ENCODE measurements at regions not wholly inside any gene's neighbourhood (a gene's known extent, or its start where the extent isn't known, plus 50 kb on each side); places are given as distances from the start of the nearest gene placed in this dataset.

DNA sequence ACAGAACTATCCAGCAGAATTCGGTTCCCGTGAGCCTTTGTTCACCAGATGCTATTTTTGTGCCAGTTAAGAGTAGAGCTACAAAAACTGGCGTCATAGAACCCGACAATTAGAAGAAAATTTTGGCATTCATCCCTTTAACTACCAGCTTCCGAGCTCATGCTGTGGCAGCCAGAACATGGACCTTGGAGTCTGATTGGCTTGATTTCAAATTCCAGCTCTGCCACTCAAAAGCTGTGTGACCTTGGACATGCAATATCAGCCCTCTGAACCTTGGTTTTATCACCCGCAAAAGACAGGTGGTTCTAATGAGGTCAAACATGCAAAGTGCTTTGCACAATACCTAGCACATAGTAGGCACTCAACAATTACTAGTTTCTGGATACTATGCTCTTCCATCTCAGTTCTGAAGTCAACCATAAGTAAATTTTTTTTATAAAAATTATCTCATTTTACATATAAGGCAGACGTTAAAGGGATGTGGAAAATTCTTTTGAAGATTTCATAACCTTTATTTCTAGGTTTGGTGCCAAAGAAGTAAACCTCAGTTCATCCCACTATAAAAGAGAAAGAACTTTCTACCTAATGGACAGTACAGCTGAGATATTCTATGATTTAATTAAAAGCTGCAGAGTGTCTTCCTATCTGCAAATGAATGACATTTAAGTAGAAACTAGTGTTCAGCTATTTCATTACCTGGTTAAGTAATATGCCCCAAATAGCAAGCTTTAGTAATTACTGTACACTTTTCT lies 331.5 kb downstream of the HAPSTR1 start:
- Histone ChIP-seq H3K36me3 (ENCODE audit: insufficient read depth, low read length) (no peaks in the 10 kb centered on the region), H3K79me2 (ENCODE audit: insufficient read depth, low read length) (no peaks in the 10 kb centered on the region), H4K20me1 (ENCODE audit: insufficient read depth, low read length) (no peaks in the 10 kb centered on the region)

GRCh38 chr16:9425236-9425635 lies 333.8 kb downstream of the HAPSTR1 start:
- TF ChIP-seq EZH2 (IDR thresholded peaks at IDR 0.05; ENCODE audit: borderline replicate concordance, low read length) (no peak), CTCF (IDR thresholded peaks at IDR 0.05; ENCODE audit: low read length) (no peak)
- no peaks in the 10 kb centered on the region for H3K9me2 ChIP-seq (ENCODE audit: low read depth, low read length)
- H4K20me1 ChIP-seq (ENCODE audit: insufficient read depth, low read length): no peaks in the 10 kb centered on the region
- H3K4me3 ChIP-seq (ENCODE audit: low read depth, low read length, poor library complexity, severe bottlenecking): no peak overlapping the region
- no peak overlapping the region for H3K27ac ChIP-seq (ENCODE audit: low read depth, low read length, poor library complexity, severe bottlenecking)
- H3K36me3 ChIP-seq (ENCODE audit: insufficient read depth, low read length): no peaks in the 10 kb centered on the region
- H3K27me3 ChIP-seq (ENCODE audit: insufficient read depth, low read length): no peaks in the 10 kb centered on the region
- H3K9me3 ChIP-seq (ENCODE audit: low read length): no peaks in the 10 kb centered on the region
- no peaks in the 10 kb centered on the region for H3K4me1 ChIP-seq (ENCODE audit: insufficient read depth, low read length, severe bottlenecking)
- no peak overlapping the region for H2AFZ ChIP-seq (ENCODE audit: low read length)
- H3K79me2 ChIP-seq (ENCODE audit: insufficient read depth, low read length): no peaks in the 10 kb centered on the region
- H3K9ac ChIP-seq (ENCODE audit: low read length): no peak overlapping the region
- H3K4me2 ChIP-seq (ENCODE audit: low read length): no peak overlapping the region
- H3F3A ChIP-seq (ENCODE audit: insufficient read depth, low read length): no peaks in the 10 kb centered on the region

More for the DNA sequence above, 331.5 kb downstream of the HAPSTR1 start:
- Histone ChIP-seq H3K4me3 (ENCODE audit: low read depth, low read length, poor library complexity, severe bottlenecking) (no peak overlapping the region), H3K9me2 (ENCODE audit: low read depth, low read length) (no peaks in the 10 kb centered on the region), H3K27me3 (ENCODE audit: insufficient read depth, low read length) (peaks cover 4% of the 10 kb centered on the region; the same call in 1 of the 2 replicates), H3K4me1 (ENCODE audit: insufficient read depth, low read length, severe bottlenecking) (no peaks in the 10 kb centered on the region), H3K27ac (ENCODE audit: low read depth, low read length, poor library complexity, severe bottlenecking) (no peak overlapping the region), H3F3A (ENCODE audit: insufficient read depth, low read length) (no peaks in the 10 kb centered on the region), H3K9ac (ENCODE audit: low read length) (no peak overlapping the region), H2AFZ (ENCODE audit: low read length) (no peak overlapping the region), H3K9me3 (ENCODE audit: low read length) (no peaks in the 10 kb centered on the region), H3K4me2 (ENCODE audit: low read length) (no peak overlapping the region)
- TF ChIP-seq EZH2 (IDR thresholded peaks at IDR 0.05; ENCODE audit: borderline replicate concordance, low read length) (no peak), CTCF (IDR thresholded peaks at IDR 0.05; ENCODE audit: low read length) (no peak)

- TF ChIP-seq CTCF (IDR thresholded peaks at IDR 0.05; ENCODE audit: low read length) (no peak), EZH2 (IDR thresholded peaks at IDR 0.05; ENCODE audit: borderline replicate concordance, low read length) (no peak)
- Histone ChIP-seq H3K36me3 (ENCODE audit: insufficient read depth, low read length) (no peaks in the 10 kb centered on the region), H3K4me3 (ENCODE audit: low read depth, low read length, poor library complexity, severe bottlenecking) (no peak overlapping the region), H3K4me1 (ENCODE audit: insufficient read depth, low read length, severe bottlenecking) (no peaks in the 10 kb centered on the region), H3K27me3 (ENCODE audit: insufficient read depth, low read length) (no peaks in the 10 kb centered on the region), H3K9me3 (ENCODE audit: low read length) (no peaks in the 10 kb centered on the region), H3K4me2 (ENCODE audit: low read length) (no peak overlapping the region), H3K9ac (ENCODE audit: low read length) (no peak overlapping the region), H3K9me2 (ENCODE audit: low read depth, low read length) (no peaks in the 10 kb centered on the region), H3F3A (ENCODE audit: insufficient read depth, low read length) (no peaks in the 10 kb centered on the region), H4K20me1 (ENCODE audit: insufficient read depth, low read length) (no peaks in the 10 kb centered on the region), H2AFZ (ENCODE audit: low read length) (no peak overlapping the region), H3K27ac (ENCODE audit: low read depth, low read length, poor library complexity, severe bottlenecking) (no peak overlapping the region), H3K79me2 (ENCODE audit: insufficient read depth, low read length) (no peaks in the 10 kb centered on the region)
Observed at GRCh38 chr16:9428355-9429005, 337.0 kb downstream of the HAPSTR1 start.

Data from OCI-LY1 (cell line).